GM20000 (cell line): ENCODE measurements at regions not wholly inside any gene's neighbourhood (a gene's known extent, or its start where the extent isn't known, plus 50 kb on each side); places are given as distances from the start of the nearest gene placed in this dataset.

Experiments used
- DNase-seq: peaks from one replicate; pipeline ENCODE4 v3.0.0; 2012; ENCODE audit warnings: low spot score
- TF ChIP-seq, protein P1 (sequence below): IDR thresholded peaks from 2 replicates; pipeline ENCODE4 v1.5.1; 2012; ENCODE audit warnings: mild to moderate bottlenecking, control low read depth; ENCODE audit errors: extremely low read depth, missing control alignments

DNA sequence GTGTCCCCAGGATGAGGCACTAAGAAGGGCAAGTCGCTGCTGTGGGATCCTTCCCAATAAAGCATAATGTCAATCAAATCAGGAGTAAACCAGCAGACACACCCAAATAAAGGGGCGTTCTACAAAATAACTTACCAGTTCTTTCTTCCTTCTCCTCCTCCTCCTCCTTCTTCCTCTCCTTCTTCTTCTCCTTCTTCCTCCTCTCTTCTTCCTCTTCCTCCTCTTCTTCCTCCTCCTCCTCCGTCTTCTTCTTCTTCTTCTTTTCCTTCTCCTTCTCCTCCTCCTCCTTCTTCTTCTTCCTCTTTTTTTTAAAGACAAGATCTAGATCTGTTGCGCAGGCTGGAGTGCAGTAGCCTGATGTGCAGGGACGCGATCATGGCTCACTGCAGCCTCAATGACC, 225.8 kb downstream of the UQCRFS1 start:
- TF ChIP-seq, protein P1, sequence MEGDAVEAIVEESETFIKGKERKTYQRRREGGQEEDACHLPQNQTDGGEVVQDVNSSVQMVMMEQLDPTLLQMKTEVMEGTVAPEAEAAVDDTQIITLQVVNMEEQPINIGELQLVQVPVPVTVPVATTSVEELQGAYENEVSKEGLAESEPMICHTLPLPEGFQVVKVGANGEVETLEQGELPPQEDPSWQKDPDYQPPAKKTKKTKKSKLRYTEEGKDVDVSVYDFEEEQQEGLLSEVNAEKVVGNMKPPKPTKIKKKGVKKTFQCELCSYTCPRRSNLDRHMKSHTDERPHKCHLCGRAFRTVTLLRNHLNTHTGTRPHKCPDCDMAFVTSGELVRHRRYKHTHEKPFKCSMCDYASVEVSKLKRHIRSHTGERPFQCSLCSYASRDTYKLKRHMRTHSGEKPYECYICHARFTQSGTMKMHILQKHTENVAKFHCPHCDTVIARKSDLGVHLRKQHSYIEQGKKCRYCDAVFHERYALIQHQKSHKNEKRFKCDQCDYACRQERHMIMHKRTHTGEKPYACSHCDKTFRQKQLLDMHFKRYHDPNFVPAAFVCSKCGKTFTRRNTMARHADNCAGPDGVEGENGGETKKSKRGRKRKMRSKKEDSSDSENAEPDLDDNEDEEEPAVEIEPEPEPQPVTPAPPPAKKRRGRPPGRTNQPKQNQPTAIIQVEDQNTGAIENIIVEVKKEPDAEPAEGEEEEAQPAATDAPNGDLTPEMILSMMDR: no peak
- no peak for DNase-seq

DNA sequence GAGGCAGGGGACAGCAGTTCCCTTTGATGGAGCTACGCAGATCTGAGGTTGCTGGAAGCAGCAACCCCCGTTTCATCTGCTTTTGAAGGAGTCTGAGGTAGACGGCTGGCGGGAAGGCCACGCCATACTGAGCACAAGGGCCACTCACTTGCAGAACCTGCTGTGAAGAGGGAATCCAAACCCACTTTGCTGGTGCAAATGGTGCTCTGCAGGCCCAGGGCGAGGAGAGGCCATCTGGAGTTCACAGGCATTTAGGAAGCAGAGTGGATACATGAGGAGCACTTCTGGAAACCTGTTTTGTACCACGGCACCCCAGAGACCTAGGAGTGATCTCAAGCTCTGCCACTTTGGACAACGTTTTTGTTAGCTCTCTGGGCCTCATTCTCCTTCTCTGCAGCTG, 227.8 kb downstream of the UQCRFS1 start:
- TF ChIP-seq, protein P1: no peak
- DNase-seq: no peak

DNA sequence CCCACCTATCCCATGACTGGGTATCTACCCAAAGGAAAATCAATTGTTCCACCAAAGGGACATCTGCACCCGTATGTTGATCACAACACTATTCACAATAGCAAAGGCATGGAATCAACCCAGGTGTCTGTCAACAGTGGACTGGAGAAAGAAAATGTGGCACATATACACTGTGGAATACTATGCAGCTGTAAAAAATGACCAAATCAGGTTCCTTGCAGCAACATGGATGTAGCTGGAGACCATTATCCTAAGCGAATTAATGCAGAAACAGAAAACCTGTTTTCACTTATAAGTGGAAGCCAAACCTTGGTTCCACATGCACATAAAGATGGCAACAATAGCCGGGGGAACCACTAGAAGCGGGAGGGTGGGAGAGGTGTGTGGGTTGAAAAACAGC, 228.6 kb downstream of the UQCRFS1 start:
- DNase-seq: no peak
- TF ChIP-seq, protein P1: no peak

DNA sequence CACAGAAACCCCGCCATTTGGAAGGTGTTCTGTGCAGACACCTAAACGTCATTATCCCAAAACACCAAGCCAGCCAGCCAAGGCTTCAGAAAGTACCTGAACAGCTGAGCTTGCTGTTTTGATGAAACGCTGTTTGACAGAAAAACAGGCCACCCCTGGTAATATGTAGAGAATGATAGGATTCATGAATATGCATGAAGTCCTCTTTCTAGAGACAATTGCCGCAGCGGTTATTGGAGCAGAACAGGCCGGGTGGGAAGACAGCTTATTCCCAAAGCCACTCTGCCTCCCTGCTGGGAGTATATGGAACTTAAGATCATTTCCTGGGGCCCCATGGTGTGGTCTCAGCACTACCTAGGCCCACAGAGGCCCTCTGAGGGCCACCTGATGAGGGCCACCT, 229.5 kb downstream of the UQCRFS1 start:
- TF ChIP-seq, protein P1: no peak

DNA sequence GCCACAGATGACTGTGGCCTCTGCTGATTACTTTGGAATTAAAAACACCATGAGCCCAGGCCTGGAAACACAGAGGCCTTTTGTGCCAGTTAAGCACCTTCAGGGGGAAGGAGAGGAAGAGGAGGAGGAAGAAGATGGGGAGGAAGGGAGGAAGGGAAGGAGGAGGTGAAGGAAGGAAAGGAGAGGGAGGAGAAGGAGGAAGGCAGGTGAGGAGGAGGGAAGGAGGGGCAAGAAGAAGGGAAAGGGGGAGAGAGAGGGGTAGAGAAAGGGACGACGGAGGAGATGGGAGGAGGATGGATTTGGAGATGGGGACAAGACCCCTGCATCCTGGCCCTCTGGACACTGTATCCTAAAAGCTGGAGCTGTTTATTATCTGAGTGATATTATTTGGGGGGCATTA, 231.0 kb downstream of the UQCRFS1 start:
- TF ChIP-seq, protein P1: no peak
- no peak for DNase-seq

More for the DNA sequence above, 229.5 kb downstream of the UQCRFS1 start:
- no peak for DNase-seq

DNA sequence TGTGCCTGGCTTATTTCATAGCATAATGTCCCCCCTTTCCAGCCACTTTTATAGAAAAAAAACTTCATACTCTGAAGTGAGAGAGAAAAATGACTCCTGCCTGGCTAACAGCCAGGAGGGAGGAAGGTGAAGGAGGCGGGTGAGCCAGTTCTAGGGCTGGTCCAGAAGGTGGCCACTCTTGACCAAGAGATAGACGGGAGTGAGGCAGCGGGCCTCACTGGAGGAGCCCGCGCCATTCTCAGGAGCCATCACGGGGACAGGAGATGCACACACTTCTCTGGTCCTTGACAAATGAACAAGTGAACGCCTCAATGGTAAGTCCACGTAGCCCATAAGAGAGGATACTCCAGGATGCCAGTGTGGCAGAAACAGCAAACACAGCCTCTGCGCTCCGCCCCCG, 231.4 kb downstream of the UQCRFS1 start:
- no peak for DNase-seq
- TF ChIP-seq, protein P1: no peak

DNA sequence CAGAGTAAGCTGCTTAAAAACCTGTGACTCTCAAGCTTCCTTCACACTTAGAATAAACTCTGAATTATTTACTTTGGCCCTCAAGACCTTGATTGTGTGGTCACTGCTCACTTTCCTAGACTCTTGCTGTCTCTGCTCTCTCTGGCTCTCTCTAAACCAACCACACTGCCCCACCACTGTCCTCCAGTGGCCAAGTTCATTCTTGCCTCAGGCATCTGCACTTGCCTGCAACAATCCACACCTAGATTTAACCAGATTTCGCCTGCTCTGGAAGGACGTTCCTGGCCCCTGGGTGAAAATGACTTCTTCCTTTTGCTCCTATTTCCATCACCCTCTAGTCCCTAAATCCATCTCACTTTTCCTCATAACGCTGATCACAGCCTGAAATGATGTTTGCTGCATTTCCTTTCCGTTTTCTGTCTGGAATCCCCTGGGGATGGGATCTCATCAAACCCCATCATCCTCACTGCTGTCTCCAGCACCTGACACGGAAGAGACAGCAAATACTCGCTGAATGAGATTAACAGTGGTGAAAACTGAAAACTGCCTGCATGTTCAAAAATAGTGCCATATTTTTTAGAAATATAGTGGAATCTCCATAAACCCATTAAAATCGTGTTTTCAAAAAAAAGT, 232.6 kb downstream of the UQCRFS1 start:
- TF ChIP-seq, protein P1: no peak
- DNase-seq: no peak
